Head of caudate nucleus (tissue), 42 donors: ENCODE measurements at regions not wholly inside any gene's neighbourhood (a gene's known extent, or its start where the extent isn't known, plus 50 kb on each side); places are given as distances from the start of the nearest gene placed in this dataset.

Source experiments
- DNase-seq, 42 donors: peaks; one replicate each; pipeline versions ENCODE4 v3.0.0 to v3.0.0-alpha.2; 2020 to 2021; ENCODE audit warnings: mixed read lengths in 7 of 42
- intact Hi-C: fragments of 100-400 bp; cut with DNase I; formaldehyde crosslinking; loops from one replicate; pipeline ENCODE4 v1.15.0; 2022

DNA sequence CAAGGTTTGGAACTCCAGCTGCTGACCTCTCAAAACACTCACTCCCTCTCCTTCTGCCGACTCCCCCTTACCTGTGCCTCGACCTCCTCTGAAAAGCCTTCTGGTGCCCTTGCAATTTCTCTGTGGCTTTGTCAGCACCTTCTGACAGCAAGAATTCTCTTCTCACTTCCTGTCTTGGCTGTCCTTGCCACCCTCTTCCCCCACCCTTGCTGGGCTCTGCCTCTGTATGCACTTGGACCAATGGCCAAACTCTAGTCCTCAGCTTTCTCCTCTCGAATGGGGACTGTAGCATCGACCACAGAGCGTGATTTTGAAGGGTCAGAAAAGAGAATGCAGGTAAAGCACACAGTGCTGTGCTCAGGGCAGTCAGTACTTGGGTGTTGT lies 99.0 kb downstream of the HS1BP3 start:
- no peak for DNase-seq
- intact Hi-C loops = no loop called here

DNA sequence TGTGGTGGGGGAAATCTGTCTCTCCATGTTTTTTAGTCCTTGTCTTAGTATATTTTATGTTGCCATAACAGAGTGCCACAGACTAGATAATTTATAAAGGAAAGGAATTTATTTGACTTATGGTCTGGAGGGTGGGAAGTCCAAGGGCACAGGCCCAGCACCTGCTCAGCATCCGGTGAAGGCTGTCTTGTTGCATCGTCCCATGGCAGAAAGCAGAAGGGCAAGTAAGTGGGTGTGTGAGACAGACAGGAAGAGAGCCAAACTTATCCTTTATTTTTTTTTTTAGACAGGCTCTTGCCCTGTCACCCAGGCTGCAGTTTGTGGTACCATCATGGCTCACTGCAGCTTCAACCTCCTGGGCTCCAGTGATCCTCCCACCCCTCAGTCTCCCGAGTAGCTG lies 98.1 kb downstream of the HS1BP3 start:
- no peak for DNase-seq
- intact Hi-C loops = no loop called here

DNA sequence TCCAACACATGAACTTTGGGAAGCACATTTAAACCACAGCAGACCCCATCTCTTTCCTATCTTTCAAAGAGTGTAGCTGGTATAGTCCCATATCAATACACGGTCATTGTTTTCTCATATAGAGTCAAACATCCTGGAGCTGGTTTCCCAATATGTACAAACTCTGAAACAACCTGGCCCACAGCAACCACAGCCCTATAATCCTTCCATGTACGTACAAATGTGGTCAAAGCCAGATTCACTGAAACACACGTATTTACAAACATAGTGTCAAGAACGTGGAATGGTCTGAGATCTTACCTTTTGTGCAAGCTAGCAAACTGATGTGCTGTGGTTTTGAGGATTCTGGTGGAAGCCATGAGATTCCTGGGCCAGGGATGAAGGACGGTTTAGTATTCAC lies 97.3 kb downstream of the HS1BP3 start:
- DNase-seq = no peak
- intact Hi-C loops = no loop called here

DNA sequence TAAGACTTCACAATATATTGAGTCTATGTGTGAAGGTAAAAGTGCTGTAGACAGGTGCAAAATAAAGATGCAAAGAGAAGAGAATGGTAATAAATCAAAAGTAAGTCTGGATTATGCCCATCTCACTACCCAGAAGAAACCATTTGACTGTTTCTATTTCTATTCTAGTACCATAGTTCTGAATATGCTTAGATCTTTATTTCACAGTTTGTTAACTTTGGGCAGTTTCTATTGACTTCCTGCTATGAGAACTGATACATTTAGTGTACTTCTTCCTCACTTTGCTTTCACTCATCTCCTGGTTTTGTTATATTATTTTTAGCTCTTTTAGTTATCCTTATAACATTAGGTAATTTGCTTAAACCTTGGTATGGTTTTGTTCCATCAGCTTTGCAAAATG lies 94.9 kb downstream of the HS1BP3 start:
- intact Hi-C loops = no loop called here
- no peak for DNase-seq

DNA sequence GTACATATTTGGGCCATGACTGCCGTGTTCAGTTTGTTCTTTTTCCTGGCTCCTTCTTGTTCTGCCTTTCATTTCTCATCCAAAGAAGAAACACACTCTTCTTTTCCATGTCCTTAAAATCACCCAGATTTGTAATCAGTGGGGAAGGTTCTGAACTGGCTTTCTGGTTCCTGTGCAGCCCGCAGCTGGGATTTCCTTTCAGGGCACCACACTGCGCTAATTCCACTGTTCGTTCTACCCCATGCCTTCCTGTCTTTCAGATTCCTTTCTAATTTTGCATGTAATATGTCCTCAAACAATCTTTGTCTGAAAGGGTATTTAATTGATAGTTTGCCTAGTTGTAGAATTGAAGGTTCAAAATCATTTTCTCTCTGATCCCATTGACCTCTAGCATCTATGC lies 94.1 kb downstream of the HS1BP3 start:
- no peak for DNase-seq
- intact Hi-C loops = no loop called here

DNA sequence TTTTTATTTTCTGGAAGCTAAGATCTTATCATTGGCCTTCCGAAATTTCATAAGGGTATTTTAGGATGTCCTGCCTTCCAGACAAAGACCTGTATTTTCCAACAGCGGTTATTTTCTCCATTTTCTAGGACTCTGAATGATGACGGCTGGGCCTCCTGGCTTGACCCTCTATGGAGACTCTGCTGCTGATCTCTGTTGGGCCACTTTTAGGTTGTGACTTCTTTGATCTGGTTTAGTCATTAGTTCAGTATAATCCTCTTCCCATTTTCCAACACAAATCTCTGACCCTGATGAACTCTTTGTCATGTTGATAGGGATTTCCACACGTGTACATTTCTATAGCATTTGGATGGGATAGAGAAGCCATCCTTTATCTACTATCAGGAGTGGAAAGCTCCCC lies 93.7 kb downstream of the HS1BP3 start:
- DNase-seq = no peak
- intact Hi-C loops = no loop called here

DNA sequence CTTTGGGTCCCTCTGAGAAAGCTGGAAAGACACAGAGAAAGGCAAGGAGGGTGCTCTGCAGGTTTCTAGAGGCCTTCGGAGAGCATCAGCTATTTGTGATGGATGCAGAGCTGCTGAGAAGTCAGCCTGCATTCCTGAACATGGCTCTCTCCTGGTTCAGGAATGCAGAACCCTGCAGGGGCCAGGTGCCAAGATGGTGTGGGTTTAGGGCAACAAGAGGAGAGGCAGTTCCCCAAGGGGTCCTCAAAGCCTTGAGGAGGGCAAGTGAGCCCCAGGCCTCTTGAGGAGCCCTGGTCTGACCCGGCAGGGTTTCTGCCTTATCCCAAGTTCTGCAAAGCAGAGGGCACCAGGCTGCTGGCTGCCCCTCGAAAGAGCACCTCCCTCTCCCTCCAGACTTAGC lies 93.3 kb downstream of the HS1BP3 start:
- intact Hi-C loops = no loop called here
- DNase-seq = no peak

DNA sequence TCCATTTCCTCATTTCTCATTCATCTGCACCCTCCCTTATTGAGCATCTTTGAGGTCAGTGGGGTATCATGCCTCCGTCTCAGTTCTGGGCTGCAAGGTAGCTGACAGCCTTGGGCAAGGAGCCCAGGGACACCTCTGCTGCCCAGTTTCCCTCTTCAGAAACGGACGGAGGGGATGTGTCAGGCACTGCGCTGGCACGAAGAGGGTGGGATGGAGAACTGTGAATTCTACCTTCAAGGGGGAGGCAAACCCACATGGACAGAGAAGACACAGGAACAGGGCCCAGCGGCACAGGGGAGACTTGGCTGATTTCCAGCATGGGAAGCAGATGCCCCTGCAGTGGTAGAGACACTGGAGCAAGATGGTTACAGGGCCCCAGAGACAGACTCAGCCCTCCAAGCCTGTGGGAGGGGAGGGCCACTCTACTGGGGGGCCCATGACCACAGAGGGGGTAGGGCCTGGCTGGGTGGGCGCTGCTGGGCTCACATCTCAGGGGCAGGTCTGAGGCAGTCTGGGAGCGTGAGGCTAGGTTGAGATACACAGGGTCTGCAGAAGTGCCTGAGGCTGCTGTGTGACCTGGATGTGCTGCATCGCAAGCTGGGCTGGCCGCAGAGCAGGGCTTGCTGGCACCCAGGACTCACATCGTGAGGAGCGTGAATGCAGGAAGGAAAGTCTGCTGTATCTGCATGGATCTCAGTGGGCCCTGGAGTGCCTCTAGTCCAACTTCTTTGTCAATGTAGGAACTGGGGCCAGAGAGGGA lies 92.3 kb downstream of the HS1BP3 start:
- intact Hi-C loops = no loop called here
- no peak for DNase-seq

DNA sequence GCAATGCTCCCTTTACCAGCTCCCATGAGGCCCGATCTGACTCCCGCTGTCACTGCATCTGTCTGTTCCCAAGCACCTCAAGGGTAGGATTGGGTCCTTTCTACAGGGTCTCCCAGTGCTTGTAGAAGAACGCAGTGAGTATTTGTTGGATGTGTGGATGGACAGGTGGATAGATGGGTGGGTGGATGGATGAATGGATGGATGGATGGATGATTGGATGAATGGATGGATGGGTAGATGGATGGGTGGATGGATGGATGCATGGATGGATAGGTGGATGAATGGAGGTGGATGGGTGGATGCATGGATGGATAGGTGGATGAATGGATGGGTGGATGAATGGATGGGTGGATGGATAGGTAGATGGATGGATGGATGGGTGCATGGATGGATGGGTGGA lies 91.6 kb downstream of the HS1BP3 start:
- no peak for DNase-seq
- intact Hi-C loops = no loop called here

DNA sequence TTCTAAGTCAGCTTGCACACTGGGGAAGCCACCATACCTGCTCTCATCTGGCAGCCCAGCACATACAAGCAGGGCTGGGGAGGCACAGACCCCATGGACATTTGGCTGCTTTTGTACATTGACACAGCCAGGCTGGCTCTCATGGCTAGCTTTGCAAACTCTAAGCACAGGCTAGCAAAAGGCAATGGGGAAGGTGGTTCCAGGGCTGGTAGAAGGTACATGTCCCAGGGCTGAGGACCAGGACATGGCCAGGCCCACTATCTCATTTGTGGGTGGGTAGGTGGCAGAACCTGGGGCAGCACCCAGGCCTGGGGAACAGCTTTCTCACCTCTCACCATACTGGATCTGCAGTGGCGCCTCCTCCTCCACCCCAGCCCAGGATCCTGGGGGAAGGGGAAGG lies 90.9 kb downstream of the HS1BP3 start:
- intact Hi-C loops = no loop called here
- DNase-seq = no peak

DNA sequence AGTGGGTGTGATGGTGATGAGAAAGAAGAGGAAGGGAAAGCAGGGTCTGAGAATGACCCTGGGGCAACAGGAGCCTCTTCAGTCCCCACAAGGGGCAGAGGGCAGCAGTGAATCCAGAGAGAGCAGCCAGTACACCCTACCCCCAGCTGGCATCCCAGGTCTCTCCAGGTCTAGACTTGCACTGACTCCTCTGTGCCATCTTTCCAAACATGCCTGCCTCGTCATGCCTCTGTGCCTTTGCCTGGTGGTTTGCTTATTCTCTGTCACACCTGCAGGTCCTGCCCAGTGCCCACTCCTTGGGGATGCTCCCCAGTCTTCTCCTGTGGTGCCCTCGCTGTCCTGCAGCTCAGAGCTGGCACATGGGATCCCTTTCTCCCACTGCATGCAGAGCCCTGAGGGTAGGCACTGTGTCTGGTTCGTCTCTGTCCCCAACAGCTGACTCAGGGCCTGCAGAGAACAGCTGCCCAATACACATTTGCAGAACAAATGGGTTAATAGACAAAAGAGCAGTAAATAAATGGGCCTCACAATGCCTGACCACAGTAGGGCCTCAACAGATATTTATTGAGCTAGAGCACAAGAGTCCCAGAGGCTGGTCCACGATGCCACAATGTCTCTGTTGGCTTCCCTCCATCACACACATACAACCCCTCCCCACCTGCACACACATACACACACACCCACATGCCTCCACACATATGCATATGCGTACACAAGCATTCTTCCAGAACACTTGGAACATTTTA lies 89.8 kb downstream of the HS1BP3 start:
- intact Hi-C loops = no loop called here
- DNase-seq = no peak

DNA sequence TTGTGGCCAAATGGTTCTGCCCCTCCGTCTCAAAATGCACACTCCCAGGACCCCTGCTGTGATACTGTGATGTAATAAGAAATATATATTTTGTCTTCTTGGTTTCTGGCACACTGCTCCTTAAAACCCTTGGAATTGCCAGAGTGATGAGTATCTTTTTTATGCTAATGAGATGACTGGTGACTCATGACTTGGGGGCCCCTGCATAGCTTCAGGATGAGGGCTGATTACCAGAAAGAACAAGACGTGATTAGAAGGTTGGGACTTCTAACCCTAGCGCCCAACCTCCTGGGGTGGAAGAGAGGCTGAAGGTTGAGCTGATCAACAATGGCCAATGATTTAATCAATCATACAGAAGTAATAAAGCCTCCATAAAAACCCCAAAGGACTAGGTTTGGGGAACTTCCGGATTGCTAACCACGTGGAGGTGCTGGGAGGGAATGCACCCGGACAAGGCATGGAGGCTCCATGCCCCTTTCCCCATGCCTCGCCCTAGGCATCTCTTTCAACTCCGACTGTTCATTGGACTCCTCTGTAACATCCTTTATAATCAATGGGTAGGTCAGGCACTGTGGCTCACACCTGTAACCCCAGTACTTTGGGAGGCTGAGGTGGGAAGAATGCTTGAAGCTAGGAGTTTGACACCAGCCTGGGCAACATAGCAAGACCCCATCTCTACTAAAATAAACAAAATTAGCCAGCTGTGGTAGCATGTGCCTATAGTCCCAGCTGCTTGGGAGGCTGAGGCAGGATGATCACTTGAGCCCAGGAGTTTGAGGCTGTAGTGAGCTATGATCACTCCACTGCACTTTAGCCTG lies 89.1 kb downstream of the HS1BP3 start:
- intact Hi-C loops = no loop called here
- peak in 5 of 42 donors; percentile 38 to 63 (median 50) for DNase-seq

DNA sequence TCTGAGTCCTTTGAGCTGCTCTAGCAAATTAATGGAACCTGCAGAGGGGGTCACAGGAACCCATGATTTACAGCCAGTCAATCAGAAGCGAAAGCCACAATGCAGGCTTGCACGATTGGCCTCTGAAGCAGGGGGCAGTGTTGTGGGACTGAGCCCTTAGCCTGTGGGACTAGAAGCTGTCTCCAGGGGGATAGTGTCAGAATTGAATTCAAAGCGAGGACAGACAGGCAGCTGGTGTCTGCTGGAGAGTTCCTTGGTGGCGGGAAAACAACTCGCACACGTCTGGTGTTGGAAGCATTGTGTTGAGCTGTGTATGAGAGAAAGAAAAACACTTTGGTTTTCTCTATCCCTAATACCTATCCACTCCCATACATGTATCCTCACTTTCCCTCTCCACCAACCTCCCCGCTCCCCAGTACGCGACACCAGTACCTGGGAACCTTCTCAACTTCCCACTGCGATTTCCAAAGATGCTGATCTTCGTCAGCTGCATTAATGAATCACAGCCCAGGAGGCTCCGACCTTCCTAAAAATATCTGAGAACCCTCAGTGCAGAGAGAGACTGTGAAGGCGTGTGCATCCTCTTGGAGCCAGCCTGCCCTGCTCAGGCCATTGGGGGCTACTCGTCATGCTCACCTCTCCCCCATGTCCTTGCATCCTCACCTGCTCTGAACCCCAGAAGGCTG lies 88.2 kb downstream of the HS1BP3 start:
- intact Hi-C loops = no loop called here
- peak in 36 of 42 donors; percentile 24 to 89 (median 65) for DNase-seq

DNA sequence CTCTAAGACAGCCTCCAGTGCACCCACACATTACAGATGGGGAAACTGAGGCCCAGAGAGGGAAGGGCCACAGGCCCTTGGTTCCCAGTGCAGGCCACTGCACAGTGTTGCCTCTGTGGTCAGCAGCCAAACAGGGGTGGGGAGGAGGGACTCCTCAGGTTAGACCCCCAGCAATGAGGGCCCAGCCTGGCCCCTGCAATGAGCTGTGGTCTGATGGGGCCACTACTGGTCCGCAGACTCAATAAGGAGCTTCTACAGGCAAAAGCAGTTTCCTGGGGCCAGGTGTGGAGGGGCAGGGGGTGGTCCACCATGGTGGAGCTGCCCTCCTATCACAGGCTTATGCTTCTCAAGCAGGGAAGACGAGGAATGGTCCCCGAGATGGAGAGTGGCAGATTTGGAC lies 87.6 kb downstream of the HS1BP3 start:
- no peak for DNase-seq
- intact Hi-C loops = no loop called here

DNA sequence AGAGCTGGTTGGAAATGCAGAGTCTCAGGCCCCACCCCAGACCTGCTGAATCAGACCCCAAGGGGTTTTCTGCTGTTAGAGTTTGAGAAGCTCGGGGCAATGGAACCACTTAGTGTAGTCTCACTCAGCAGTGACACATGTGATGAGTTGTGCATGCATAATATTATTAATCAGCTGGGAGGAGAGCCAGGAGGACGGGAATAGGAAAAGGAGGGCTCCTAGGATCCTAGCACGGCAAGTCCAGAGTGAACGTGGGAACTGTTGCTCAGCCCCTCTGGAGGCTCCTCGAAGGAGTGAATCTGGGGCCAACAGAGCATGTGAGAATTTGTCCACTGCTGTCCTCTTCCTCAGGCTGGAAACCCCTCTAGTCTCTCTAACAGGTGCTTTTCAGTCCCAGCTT lies 87.1 kb downstream of the HS1BP3 start:
- intact Hi-C loops = no loop called here
- DNase-seq = peak in 3 of 42 donors; percentile 25 to 39 (median 38)

DNA sequence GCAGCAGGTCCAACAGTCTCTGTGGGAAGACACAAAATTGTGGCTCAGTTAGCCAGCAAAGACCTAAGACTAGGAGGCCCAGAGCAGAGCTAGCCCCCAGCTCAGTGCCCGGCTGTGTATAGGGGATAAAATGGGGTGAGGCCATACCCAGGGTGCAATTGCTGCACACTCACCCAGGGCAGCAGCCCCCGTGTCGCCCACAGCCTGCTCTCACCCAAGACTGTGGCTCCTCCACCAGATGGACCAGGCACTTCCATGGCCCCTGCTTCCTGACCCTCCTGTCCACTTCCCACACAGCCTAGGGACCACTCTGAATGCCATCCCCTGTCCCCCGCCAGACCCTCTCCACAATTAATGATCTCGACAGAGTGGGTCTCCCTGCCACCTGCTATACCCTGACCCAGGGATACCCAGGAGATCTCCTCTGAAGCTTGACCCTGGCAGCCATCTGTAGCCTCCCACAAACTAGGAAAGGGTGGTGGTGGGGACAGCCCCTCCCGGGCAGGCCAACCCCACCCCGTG lies 85.7 kb downstream of the HS1BP3 start:
- intact Hi-C loops = no loop called here
- no peak for DNase-seq

DNA sequence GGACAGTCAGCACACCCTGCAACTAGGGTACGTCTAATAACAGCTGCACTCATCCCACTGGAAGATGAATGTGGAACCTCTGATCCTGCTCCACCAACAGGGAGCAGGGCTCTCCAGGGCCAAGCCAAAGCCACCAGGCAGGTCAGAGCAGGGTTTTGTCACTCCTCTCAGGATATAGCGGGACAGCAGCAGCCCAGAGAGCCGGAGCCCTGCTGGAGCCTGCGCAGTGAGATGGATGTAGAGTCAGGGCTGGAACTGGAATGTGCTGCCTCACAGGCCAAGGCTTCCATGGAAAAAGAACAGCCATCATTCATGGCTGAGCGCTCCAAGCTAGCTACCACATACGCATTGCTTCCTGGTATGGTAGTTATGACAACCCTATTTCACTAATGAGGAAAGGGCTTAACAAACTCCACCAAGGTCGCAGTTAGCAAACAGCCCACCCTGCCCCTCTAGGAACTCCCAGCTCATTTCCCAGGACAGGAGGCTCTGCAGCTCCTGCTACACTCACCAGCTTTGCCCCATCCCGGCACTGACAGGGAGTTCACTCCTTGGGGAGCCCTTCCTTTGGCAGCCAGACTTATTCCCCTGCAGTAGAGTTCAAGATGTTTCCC lies 85.2 kb downstream of the HS1BP3 start:
- intact Hi-C loops = no loop called here
- no peak for DNase-seq

DNA sequence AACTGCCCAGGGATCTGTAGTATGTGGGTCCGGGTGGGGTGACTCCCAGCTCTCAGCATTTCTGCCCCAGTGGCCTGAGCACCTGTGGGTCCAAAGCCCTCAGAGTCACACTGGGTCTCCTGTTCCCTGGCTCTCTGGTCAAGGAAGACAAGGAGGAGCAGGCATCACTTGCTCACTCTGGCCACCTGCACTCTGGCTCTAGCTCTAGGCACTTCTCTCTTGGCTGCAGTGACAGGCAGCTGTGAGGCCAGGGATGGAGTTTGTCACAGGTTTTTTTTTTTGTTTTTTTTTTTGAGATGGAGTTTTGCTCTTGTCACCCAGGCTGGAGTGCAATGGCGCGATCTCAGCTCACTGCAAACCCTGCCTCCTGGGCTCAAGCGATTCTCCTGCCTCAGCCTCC lies 84.6 kb downstream of the HS1BP3 start:
- intact Hi-C loops = no loop called here
- DNase-seq = no peak
